MCF 10A (cell line): ENCODE measurements at regions not wholly inside any gene's neighbourhood (a gene's known extent, or its start where the extent isn't known, plus 50 kb on each side); places are given as distances from the start of the nearest gene placed in this dataset.

Source experiments
- BruUV-seq: library from RNA; stranded (reverse); fragments of 400-500 nt; replicated peaks from 2 replicates; lab custom pipeline; 2021; lab: Mats Ljungman, UMichigan
- CTCF ChIA-PET: fragments of 300-600 bp; sonication (Branson Sonifier 250); formaldehyde crosslinking; extraction: SDS; loops from one replicate; lab custom pipeline; 2021; ENCODE audit warnings: antibody characterized with exemption, inconsistent platforms; lab: Yijun Ruan, JAX
- POLR2A ChIA-PET: fragments of 300-600, 350-650 bp; sonication (Branson Sonifier 250); formaldehyde crosslinking; extraction: SDS; loops from one replicate; lab custom pipeline; 2020; ENCODE audit warnings: antibody characterized with exemption, inconsistent platforms; lab: Yijun Ruan, JAX
- DNase-seq: peaks from one replicate; pipeline ENCODE4 v3.0.0-alpha.2; 2018; ENCODE audit not compliant: unreplicated experiment
- H3K27ac Mint-ChIP-seq: one replicate; pipeline ENCODE4 v1.8.0; 2022; ENCODE audit warnings: mild to moderate bottlenecking, low read depth, mixed read lengths; ENCODE audit not compliant: unreplicated experiment
- H3K27me3 Mint-ChIP-seq: one replicate; pipeline ENCODE4 v1.8.0; 2022; ENCODE audit warnings: mixed read lengths; ENCODE audit not compliant: insufficient read depth, unreplicated experiment
- H3K36me3 Mint-ChIP-seq: one replicate; pipeline ENCODE4 v1.8.0; 2022; ENCODE audit warnings: mild to moderate bottlenecking, moderate library complexity, mixed read lengths; ENCODE audit not compliant: insufficient read depth, unreplicated experiment
- H3K4me1 Mint-ChIP-seq: one replicate; pipeline ENCODE4 v1.8.0; 2022; ENCODE audit warnings: mixed read lengths; ENCODE audit not compliant: insufficient read depth, unreplicated experiment
- H3K4me3 Mint-ChIP-seq: one replicate; pipeline ENCODE4 v1.8.0; 2022; ENCODE audit warnings: mild to moderate bottlenecking, moderate library complexity, mixed read lengths; ENCODE audit not compliant: unreplicated experiment
- H3K9me3 Mint-ChIP-seq: one replicate; pipeline ENCODE4 v1.8.0; 2022; ENCODE audit warnings: mixed read lengths; ENCODE audit not compliant: unreplicated experiment
- CTCF ChIP-seq: fragments of 200-600 bp; IDR thresholded peaks from one replicate; pipeline ENCODE4 v1.8.0; 2022; ENCODE audit warnings: antibody characterized with exemption, mild to moderate bottlenecking; ENCODE audit not compliant: unreplicated experiment
- intact Hi-C: fragments of 100-400 bp; cut with micrococcal nuclease; formaldehyde crosslinking; loops from 2 replicates; pipeline ENCODE4 v1.14.1; 2022

DNA sequence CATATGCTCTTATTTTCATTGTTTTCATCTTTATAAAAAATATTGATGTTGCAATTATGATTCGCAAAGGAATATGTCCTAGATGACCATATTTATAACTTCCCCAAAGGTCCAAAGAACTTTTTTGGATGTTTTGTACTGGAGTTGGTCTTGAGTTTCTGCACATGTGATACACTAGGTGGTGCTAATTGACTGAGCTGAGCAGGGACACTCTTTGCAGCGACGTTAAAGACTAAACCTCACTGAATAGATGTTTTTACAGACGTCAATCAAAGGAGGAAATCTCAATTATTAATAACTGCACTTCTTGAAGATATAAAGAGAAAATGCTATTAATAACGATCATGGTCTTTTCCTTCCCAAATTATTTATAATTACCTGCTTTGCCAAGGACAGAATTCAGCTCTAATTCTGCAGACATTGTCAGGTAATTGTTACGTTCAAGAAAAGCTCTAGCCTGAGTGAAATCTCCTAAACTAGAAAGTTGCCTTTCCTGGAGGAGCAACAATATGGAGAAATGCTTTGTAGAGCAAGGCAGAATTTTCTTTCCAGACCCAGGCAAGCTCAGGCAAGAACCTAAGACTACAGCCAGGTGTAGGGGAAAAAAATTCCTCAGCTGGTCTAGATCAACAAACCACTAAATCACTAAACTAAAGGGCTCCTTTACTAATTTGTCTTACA is 119.3 kb upstream of the RBBP8 start:
- BruUV-seq, result no TSS peak
- no peaks in the 10 kb centered on the region for H3K9me3 Mint-ChIP-seq
- peaks cover 21% of the 10 kb centered on the region for H3K4me1 Mint-ChIP-seq
- H3K4me3 Mint-ChIP-seq, result no peak overlapping the region
- TF ChIP-seq CTCF, result peak; percentile 71
- intact Hi-C loops, result loop anchor here (1.0 to 10.0 kb wide), 6 partner anchors 34 to 599 kb away; no protein-coding TSS in a partner anchor
- H3K27me3 Mint-ChIP-seq, result no peaks in the 10 kb centered on the region
- peak overlapping the region; percentile 73 for H3K27ac Mint-ChIP-seq
- POLR2A ChIA-PET, result interaction anchor here (0.8 to 3.3 kb wide), 20 partner anchors 12 to 609 kb away, joined by 3 to 23 read pairs (median 7); partner anchors contain the start of gene RBBP8
- H3K36me3 Mint-ChIP-seq, result no peaks in the 10 kb centered on the region
- DNase-seq, result peak; percentile 73
- CTCF ChIA-PET, result interaction anchor here (0.6 to 7.2 kb wide), 31 partner anchors 10 to 599 kb away, joined by 3 to 75 read pairs (median 5); no protein-coding TSS in a partner anchor

DNA sequence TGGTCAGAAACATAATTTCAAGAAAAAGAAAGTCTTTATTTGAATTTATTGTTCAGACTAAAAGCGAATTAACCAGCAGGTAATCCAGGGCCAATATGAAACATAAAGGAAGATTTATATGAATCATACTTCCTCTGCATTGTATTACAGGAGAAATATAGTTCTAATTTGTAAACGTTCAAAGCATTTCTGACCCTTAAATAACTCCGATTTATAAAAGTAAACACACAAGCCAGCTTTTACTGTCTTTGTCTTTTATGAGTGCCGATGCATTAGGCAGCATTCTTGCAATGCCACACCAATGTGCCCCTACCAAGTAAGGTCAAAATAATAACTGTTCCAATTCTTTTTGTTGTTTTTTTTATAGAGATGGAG is 118.8 kb upstream of the RBBP8 start:
- intact Hi-C loops, result loop anchor here (5.0 to 10.0 kb wide), 3 partner anchors 33 to 598 kb away; no protein-coding TSS in a partner anchor
- DNase-seq, result no peak
- ChIA-PET CTCF (interaction anchor here (0.6 to 7.2 kb wide), 32 partner anchors 10 to 599 kb away, joined by 3 to 75 read pairs (median 4); no protein-coding TSS in a partner anchor), POLR2A (interaction anchor here (0.8 to 3.3 kb wide), 19 partner anchors 12 to 608 kb away, joined by 3 to 23 read pairs (median 7); partner anchors contain the start of gene RBBP8)
- Mint-ChIP-seq H3K4me3 (no peak overlapping the region), H3K27ac (peak overlapping the region; percentile 73), H3K9me3 (no peaks in the 10 kb centered on the region), H3K27me3 (no peaks in the 10 kb centered on the region), H3K36me3 (no peaks in the 10 kb centered on the region), H3K4me1 (peaks cover 21% of the 10 kb centered on the region)
- BruUV-seq, result no TSS peak
- TF ChIP-seq CTCF, result no peak

DNA sequence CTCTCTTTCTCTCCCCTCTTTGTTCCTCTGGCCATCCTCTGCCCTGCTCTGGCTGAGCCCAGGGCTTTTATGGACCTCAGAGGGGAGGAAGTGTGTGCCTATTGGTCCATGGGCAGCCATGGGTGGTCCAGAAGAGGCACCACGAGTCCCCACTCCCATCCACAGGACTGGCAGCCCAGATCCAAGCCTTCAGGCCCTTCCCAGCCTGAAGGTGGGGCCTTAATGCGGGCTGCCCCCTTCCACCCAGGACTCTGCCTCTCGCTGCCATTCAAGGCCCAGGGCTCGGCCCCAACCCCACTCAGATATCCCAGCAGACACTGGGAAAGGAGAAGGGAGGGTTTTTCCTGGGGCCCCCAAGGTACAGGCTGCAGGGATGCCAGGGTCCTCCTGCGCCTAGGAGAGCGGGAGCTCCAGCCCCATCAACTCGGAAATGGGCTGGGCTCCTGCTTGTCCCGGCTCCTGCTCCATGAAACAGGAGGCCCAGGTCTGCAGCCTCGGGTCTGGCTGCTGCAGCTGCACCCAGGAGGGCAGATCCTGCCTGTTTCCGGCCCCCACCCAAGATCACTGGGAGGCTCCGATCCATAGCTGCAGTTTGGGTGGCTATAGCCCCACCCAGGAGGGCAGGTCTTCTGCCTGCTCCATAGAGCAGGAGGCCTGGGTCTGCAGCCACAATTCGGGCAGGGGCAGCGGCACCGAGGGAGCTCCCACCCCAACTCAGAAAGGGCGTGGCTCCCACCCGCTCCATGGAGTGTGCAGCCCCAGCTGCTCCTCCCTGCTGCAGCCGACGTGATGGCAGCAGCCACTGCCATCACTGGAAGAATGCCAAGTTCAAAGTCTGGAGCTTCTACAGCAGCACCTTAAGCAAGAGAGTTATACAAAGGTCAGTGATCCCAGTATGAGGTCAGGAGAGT is 116.6 kb upstream of the RBBP8 start:
- Mint-ChIP-seq H3K9me3 (no peaks in the 10 kb centered on the region), H3K4me3 (no peak overlapping the region), H3K27ac (no peak overlapping the region), H3K27me3 (no peaks in the 10 kb centered on the region), H3K36me3 (no peaks in the 10 kb centered on the region), H3K4me1 (peaks cover 21% of the 10 kb centered on the region)
- CTCF ChIA-PET, result interaction anchor here (0.6 to 7.2 kb wide), 6 partner anchors 31 to 594 kb away, joined by 3 to 75 read pairs (median 18); no protein-coding TSS in a partner anchor
- no peak for TF ChIP-seq CTCF
- POLR2A ChIA-PET, result interaction anchor here (0.9 to 3.3 kb wide), 9 partner anchors 11 to 167 kb away, joined by 3 to 25 read pairs (median 11); partner anchors contain the start of gene RBBP8
- peak; percentile 28 for DNase-seq
- no TSS peak for BruUV-seq
- intact Hi-C loops, result loop anchor here (10.0 kb wide), 1 partner anchor 558 kb away; no protein-coding TSS in a partner anchor
